ENCODE measurements at regions not wholly inside any gene's neighbourhood (a gene's known extent, or its start where the extent isn't known, plus 50 kb on each side); places are given as distances from the start of the nearest gene placed in this dataset.

DNA sequence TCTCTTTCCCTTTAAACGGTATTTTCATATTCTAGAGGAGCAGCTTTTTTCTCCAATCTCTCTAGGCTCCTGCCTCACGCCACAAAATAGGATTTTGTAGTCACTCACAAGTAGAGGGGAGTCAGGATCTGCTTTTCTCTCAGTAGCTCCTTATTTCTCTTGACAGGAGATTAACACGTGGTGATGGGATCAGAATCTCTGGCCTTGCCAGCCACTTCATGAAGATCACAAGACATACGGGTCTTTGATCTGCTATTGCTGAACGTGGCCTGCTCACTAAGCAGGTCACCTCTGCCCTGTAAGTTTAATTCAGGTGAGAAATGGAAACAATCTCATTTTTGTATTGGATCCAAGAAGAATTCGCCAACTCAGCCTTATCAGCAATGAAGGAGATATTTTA lies 257.5 kb downstream of the DIRAS2 start:
- Histone ChIP-seq H3K27me3 (no peaks in the 10 kb centered on the region), H3K4me3 (no peak overlapping the region), H3K36me3 (no peaks in the 10 kb centered on the region), H3K4me1 (no peaks in the 10 kb centered on the region), H3K9me3 (no peaks in the 10 kb centered on the region), H3K27ac (no peak overlapping the region)
- intact Hi-C loops (cut with DNase I; ENCODE audit: low total_unique reads), result no loop called here
- no peak for DNase-seq (ENCODE audit: low spot score in 2 of 2)
- TF ChIP-seq POLR2A (IDR thresholded peaks at IDR 0.05), result no peak
- TF ChIP-seq CTCF (IDR thresholded peaks at IDR 0.05), result no peak
- TF ChIP-seq POLR2AphosphoS5 (IDR thresholded peaks at IDR 0.05), result no peak

DNA sequence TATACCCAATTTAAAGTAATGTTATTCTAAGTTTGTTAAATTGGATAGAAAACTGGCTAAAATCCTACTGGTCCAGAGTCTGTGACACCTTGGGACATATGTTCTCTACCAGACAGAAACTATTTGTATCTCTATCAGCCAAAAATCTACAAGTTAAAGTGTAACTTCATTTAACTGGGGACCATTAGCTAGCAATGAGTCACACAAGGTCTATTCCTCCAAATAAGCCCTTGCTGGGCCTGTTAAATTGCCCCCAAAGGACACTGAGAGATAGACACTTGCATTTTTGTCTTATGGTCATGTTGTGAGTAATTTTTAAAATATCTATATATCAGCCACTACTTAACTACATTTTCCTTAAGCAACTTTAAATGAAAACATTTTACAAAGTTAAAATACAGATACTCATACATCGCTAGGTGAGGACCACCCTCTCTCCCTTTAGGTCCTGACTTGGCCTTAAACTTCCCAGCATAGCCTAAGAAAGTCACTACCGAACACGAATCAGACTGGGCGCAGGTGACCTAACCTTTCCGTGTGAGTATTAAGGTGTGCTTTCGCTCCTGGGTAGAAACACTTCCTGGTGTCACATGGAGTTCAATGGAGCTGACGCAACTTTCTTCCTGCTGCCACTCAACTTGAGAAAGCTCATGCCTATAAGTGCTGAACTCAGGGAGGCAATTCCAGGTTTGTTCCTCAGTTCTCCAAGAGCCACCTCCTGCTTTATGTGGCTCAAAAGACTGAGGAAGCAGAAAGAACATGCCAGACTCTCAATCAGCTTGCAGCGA lies 249.1 kb downstream of the DIRAS2 start:
- H3K9me3 ChIP-seq, result no peaks in the 10 kb centered on the region
- no peaks in the 10 kb centered on the region for H3K27me3 ChIP-seq
- TF ChIP-seq CTCF (IDR thresholded peaks at IDR 0.05) (no peak), POLR2AphosphoS5 (IDR thresholded peaks at IDR 0.05) (no peak), POLR2A (IDR thresholded peaks at IDR 0.05) (no peak)
- H3K4me1 ChIP-seq, result no peaks in the 10 kb centered on the region
- DNase-seq (ENCODE audit: low spot score in 2 of 2), result no peak
- H3K36me3 ChIP-seq, result no peaks in the 10 kb centered on the region
- intact Hi-C loops (cut with DNase I; ENCODE audit: low total_unique reads), result no loop called here
- H3K4me3 ChIP-seq, result no peak overlapping the region
- no peak overlapping the region for H3K27ac ChIP-seq

DNA sequence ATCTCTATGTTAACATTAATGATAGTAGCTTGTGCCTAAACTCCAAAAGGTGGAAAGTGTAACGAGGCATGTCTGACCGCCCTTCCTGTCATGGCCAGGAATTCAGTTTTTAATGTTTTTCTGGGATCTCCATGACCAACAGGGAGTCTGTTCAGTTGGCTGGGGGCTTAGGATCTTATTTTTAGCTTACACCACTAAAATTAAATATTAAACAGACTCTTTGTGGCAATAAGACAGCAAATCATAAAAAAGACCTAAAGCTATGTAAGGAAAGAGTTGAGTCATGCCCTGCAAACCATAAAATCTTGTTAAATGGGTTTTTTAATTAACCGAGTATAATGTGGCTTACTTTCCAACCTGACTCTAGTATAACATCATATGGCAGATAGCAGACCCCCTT lies 247.8 kb downstream of the DIRAS2 start:
- Histone ChIP-seq H3K9me3 (no peaks in the 10 kb centered on the region), H3K27ac (no peak overlapping the region), H3K27me3 (no peaks in the 10 kb centered on the region), H3K36me3 (no peaks in the 10 kb centered on the region), H3K4me1 (no peaks in the 10 kb centered on the region), H3K4me3 (no peak overlapping the region)
- TF ChIP-seq POLR2AphosphoS5 (IDR thresholded peaks at IDR 0.05) (no peak), POLR2A (IDR thresholded peaks at IDR 0.05) (no peak), CTCF (IDR thresholded peaks at IDR 0.05) (no peak)
- intact Hi-C loops (cut with DNase I; ENCODE audit: low total_unique reads), result no loop called here
- DNase-seq (ENCODE audit: low spot score in 2 of 2), result no peak

DNA sequence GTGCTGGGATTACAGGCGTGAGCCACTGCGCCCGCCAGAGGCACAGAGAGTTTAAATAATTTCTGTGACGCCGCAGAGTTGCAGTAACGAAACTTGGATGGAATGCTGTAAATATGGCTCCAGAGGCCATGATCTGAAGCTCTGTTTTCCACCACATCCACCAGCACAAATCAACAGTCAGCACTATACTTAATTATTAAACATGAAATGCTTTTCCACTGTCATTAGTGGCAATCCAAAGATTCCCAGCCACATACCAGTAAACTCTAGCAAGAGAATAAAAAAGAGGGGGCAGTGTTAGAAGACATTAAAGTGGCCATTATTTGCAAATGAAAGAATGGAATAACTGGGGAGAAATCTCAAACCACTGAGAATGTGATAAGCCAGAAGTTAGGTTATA lies 242.5 kb downstream of the DIRAS2 start:
- Histone ChIP-seq H3K4me3 (no peak overlapping the region), H3K4me1 (no peaks in the 10 kb centered on the region), H3K27ac (no peak overlapping the region), H3K9me3 (no peaks in the 10 kb centered on the region), H3K36me3 (no peaks in the 10 kb centered on the region), H3K27me3 (no peaks in the 10 kb centered on the region)
- no peak for DNase-seq (ENCODE audit: low spot score in 2 of 2)
- no peak for TF ChIP-seq POLR2AphosphoS5 (IDR thresholded peaks at IDR 0.05)
- no peak for TF ChIP-seq POLR2A (IDR thresholded peaks at IDR 0.05)
- TF ChIP-seq CTCF (IDR thresholded peaks at IDR 0.05), result no peak
- intact Hi-C loops (cut with DNase I; ENCODE audit: low total_unique reads), result no loop called here

DNA sequence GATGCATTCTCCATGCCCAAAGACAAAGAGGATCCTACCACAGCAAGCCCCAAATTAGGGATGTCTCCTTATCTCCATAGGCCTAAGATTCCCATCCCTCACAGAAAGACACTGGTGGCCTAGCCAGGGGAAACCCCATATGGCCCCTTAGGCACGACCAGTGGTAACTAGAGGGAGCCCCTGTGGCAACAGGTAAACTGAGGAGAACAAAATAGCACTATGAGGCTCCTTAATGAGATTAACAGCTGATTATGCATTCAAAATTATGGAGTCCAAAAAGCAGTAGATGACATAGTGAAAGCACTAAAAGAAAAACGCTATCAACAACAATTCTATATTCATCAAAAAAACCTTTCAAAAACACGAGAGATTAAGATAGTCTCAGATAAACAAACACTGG lies 234.0 kb downstream of the DIRAS2 start:
- Histone ChIP-seq H3K27ac (no peak overlapping the region), H3K4me1 (no peaks in the 10 kb centered on the region), H3K4me3 (no peak overlapping the region), H3K9me3 (peaks cover 6 to 11% of the 10 kb centered on the region in 2 donors), H3K27me3 (no peaks in the 10 kb centered on the region), H3K36me3 (no peaks in the 10 kb centered on the region)
- TF ChIP-seq POLR2AphosphoS5 (IDR thresholded peaks at IDR 0.05), result no peak
- no peak for TF ChIP-seq POLR2A (IDR thresholded peaks at IDR 0.05)
- TF ChIP-seq CTCF (IDR thresholded peaks at IDR 0.05), result no peak
- no peak for DNase-seq (ENCODE audit: low spot score in 2 of 2)
- intact Hi-C loops (cut with DNase I; ENCODE audit: low total_unique reads), result no loop called here

All from breast epithelium (tissue), 4 donors.